HL-60 (cell line): ENCODE measurements at regions not wholly inside any gene's neighbourhood (a gene's known extent, or its start where the extent isn't known, plus 50 kb on each side); places are given as distances from the start of the nearest gene placed in this dataset.

ENCODE experiments used
- DNase-seq, 2 experiments: peaks; one replicate each; pipeline ENCODE4 v3.0.0-alpha.2; 2010 to 2020; ENCODE audit warnings: low read depth in 1 of 2, low spot score in 1 of 2
- H3K27ac ChIP-seq: fragments of 250-450 bp; sonication (Bioruptor Pico); replicated peaks from 2 replicates; pipeline ENCODE4 v1.5.1; 2020; ENCODE audit warnings: mild to moderate bottlenecking, moderate library complexity
- H3K27me3 ChIP-seq: fragments of 250-450 bp; sonication (Bioruptor Pico); 2 replicates; pipeline ENCODE4 v1.5.1; 2021; ENCODE audit warnings: mild to moderate bottlenecking, moderate library complexity; ENCODE audit not compliant: insufficient read depth, poor library complexity, severe bottlenecking
- H3K4me3 ChIP-seq: replicated peaks from 2 replicates; pipeline ENCODE4 v1.5.1; 2011; ENCODE audit warnings: mild to moderate bottlenecking, control low read depth, low read length; ENCODE audit not compliant: insufficient read depth
- GABPA ChIP-seq: IDR thresholded peaks from 2 replicates; pipeline ENCODE4 v1.6.1; 2012; ENCODE audit warnings: low read depth
- POLR2AphosphoS5 ChIP-seq: IDR thresholded peaks from 2 replicates; pipeline ENCODE4 v1.6.1; 2012; ENCODE audit warnings: low read depth
- SPI1 ChIP-seq: IDR thresholded peaks from 2 replicates; pipeline ENCODE4 v1.6.1; 2012; ENCODE audit warnings: low read depth, mild to moderate bottlenecking, borderline replicate concordance
- TF ChIP-seq, protein P1 (sequence below): IDR thresholded peaks from one replicate; pipeline ENCODE4 v1.5.1; 2011; ENCODE audit warnings: low read length, control low read depth, inconsistent platforms; ENCODE audit not compliant: insufficient read depth
- TF ChIP-seq, protein P2 (sequence below): IDR thresholded peaks from 2 replicates; pipeline ENCODE4 v1.6.1; 2012; ENCODE audit warnings: low read depth; ENCODE audit not compliant: insufficient replicate concordance

DNA sequence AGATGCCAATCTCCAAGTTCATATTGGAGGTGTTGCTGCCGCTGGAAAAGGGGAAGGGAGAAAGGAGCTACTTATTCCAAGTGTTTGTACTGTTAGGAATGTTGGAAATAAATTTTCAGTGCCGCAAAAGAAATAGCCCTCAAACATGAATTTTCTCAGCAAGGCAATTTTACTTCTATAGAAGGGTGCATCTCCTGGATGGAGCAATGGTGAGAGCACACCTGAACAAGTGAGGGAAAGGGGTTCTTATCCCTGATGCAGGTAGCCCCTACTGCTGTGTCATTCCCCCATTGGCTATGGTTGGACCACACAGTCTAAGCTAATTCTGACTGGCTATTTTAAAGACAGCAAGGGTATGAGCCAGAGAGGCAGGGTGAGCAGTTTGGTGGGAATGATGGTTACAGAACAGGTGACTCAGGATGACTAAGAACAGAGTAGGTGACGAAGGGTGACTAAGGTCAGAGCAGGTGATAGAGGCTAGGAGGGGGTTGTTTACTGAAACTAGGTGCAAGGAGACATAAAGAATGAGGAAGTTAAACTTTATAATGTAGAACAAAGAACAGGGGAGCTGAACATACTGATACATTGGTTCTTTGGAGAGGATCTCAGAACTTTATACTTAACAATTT lies 503.5 kb downstream of the EDEM1 start:
- TF ChIP-seq GABPA = no peak
- TF ChIP-seq, protein P1, sequence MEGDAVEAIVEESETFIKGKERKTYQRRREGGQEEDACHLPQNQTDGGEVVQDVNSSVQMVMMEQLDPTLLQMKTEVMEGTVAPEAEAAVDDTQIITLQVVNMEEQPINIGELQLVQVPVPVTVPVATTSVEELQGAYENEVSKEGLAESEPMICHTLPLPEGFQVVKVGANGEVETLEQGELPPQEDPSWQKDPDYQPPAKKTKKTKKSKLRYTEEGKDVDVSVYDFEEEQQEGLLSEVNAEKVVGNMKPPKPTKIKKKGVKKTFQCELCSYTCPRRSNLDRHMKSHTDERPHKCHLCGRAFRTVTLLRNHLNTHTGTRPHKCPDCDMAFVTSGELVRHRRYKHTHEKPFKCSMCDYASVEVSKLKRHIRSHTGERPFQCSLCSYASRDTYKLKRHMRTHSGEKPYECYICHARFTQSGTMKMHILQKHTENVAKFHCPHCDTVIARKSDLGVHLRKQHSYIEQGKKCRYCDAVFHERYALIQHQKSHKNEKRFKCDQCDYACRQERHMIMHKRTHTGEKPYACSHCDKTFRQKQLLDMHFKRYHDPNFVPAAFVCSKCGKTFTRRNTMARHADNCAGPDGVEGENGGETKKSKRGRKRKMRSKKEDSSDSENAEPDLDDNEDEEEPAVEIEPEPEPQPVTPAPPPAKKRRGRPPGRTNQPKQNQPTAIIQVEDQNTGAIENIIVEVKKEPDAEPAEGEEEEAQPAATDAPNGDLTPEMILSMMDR = no peak

DNA sequence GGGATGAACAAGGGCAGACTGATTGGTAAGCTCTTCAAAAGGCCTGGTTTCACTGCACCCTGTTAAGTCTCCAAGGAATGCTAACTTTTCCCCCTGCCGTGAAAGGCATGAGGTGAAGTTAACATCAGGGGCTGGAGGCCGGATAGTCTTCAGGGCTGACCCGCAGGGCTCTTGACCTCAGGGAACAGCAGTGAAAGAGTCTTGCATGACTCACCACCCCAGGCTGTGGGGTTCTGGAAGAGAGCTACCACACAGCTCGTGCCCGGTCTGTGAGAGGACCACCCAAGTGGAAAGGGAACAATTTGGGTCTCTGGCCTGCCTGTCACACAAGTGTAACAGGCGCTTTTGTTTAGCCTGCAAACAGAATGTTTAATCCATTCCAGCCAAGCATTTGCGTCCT lies 504.9 kb downstream of the EDEM1 start:
- Histone ChIP-seq H3K27ac (no peak overlapping the region), H3K27me3 (no peaks in the 10 kb centered on the region), H3K4me3 (no peak overlapping the region)
- DNase-seq = no peak
- TF ChIP-seq SPI1 (no peak), GABPA (no peak), POLR2AphosphoS5 (no peak)
- TF ChIP-seq, protein P1 = no peak
- TF ChIP-seq, protein P2, sequence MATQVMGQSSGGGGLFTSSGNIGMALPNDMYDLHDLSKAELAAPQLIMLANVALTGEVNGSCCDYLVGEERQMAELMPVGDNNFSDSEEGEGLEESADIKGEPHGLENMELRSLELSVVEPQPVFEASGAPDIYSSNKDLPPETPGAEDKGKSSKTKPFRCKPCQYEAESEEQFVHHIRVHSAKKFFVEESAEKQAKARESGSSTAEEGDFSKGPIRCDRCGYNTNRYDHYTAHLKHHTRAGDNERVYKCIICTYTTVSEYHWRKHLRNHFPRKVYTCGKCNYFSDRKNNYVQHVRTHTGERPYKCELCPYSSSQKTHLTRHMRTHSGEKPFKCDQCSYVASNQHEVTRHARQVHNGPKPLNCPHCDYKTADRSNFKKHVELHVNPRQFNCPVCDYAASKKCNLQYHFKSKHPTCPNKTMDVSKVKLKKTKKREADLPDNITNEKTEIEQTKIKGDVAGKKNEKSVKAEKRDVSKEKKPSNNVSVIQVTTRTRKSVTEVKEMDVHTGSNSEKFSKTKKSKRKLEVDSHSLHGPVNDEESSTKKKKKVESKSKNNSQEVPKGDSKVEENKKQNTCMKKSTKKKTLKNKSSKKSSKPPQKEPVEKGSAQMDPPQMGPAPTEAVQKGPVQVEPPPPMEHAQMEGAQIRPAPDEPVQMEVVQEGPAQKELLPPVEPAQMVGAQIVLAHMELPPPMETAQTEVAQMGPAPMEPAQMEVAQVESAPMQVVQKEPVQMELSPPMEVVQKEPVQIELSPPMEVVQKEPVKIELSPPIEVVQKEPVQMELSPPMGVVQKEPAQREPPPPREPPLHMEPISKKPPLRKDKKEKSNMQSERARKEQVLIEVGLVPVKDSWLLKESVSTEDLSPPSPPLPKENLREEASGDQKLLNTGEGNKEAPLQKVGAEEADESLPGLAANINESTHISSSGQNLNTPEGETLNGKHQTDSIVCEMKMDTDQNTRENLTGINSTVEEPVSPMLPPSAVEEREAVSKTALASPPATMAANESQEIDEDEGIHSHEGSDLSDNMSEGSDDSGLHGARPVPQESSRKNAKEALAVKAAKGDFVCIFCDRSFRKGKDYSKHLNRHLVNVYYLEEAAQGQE = no peak

More for the DNA sequence above, 503.5 kb downstream of the EDEM1 start:
- no peaks in the 10 kb centered on the region for H3K27me3 ChIP-seq
- no peak overlapping the region for H3K27ac ChIP-seq
- DNase-seq = no peak
- no peak overlapping the region for H3K4me3 ChIP-seq

DNA sequence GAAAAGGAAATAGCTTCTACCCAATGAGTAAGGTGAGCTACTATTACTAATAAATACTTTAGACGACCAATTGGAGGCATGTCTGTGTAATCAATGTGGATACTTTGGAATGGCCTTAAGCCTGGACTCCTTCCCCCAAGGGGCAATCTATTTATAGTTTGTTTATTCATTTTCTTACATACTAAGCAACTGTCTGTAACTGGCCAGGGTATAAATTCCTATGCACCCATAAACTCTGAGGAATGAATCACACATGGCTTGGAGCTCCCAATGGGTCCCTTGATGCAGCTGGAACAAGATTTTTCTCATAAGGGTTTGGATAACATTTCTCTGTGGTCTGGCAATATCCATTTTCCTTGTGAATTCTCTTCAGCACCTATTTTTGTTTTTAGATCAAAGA lies 506.8 kb downstream of the EDEM1 start:
- TF ChIP-seq SPI1 (no peak), POLR2AphosphoS5 (no peak), GABPA (no peak)
- TF ChIP-seq, protein P1 = no peak
- TF ChIP-seq, protein P2 = no peak
- no peaks in the 10 kb centered on the region for H3K27me3 ChIP-seq
- no peak overlapping the region for H3K4me3 ChIP-seq
- DNase-seq = no peak
- no peak overlapping the region for H3K27ac ChIP-seq

DNA sequence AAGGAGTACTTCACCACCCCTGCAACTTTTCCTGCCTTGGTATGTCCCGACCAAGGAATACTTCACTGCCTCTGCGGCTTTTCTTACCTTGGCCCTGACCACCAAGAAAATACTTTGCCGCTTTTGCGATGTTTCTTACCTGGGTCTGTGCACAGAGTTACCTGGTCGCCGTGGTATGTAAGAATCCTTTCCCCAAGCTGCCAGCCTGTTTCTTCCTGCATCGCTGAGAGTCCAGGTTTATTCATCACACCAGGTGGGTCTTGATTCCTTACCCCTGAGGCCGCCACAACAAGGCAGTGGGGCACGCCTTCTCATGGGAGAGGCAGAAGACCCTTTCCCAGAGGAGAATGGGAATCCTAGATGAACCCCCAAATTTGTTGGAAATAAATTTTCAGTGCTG lies 511.3 kb downstream of the EDEM1 start:
- no peaks in the 10 kb centered on the region for H3K27me3 ChIP-seq
- DNase-seq = no peak
- H3K4me3 ChIP-seq = no peak overlapping the region
- H3K27ac ChIP-seq = no peak overlapping the region
- TF ChIP-seq POLR2AphosphoS5 = no peak
- TF ChIP-seq, protein P2 = no peak
- TF ChIP-seq, protein P1 = no peak
- no peak for TF ChIP-seq GABPA
